Sigmoid colon (tissue), 3 donors: ENCODE measurements at regions not wholly inside any gene's neighbourhood (a gene's known extent, or its start where the extent isn't known, plus 50 kb on each side); places are given as distances from the start of the nearest gene placed in this dataset.
"Not testable (repeated sequence)": the region's sequence is repeated elsewhere in the genome, so short reads cannot be mapped to it uniquely, and the experiment has no call there.

Experiments used
- POLR2A ChIP-seq, 2 donors: fragments of 450-650 bp; IDR thresholded peaks; one replicate each; pipeline ENCODE4 v1.6.1; 2016; ENCODE audit warnings: antibody characterized with exemption in 2 of 2, mild to moderate bottlenecking in 2 of 2, moderate library complexity in 2 of 2
- TF ChIP-seq, protein P1 (sequence below), 4 experiments: fragments of 450-650 bp in 3 of 4; fragments of 200-600 bp in 1 of 4; IDR thresholded peaks; one replicate each; pipeline ENCODE4 v1.5.1; 2016 to 2019; ENCODE audit warnings: antibody characterized with exemption in 4 of 4, mild to moderate bottlenecking in 3 of 4, moderate library complexity in 2 of 4

DNA sequence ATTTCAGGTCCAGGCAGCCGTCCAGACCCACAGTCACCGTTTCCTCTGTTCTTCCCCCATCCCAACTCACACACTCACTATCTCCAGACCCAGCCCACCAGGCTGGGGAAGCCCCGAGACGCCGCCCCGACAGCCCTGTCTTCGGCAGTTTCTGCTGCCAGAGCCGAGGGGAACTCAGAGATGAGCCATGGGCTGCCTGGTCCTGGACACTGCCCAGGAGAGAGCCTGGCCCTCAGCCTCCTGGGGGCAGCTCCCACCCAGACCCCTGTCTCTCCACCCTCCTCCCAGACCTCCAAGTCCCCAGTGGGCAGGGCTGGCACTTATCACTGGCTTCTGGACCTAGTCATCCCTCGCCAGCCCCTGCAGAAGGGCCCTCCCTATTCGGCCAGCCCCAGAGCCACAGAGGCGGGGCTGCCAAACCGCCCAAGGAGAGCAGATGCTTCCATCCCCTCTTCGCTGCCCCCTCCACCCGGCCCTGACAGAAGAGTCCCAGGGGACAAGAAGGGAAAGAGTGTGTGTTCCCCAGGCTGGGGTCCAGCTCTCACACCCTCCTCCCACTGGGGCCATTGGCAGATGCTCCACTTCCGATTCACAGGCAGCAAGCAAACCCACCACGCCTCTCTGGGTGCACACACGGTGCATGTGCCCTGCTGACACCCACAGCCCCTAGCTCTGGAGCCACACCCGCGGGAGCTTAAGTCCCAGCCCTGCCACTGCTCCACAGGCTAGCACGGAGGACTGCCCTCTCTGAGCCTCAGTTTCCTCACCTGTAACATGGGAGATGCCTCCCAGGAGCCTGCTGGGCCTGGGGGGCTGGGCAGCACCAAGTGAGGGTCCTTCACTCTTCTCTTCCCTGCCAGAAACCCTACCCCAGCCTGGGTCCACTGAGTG is 186.4 kb downstream of the TBC1D2B start:
- TF ChIP-seq, protein P1, sequence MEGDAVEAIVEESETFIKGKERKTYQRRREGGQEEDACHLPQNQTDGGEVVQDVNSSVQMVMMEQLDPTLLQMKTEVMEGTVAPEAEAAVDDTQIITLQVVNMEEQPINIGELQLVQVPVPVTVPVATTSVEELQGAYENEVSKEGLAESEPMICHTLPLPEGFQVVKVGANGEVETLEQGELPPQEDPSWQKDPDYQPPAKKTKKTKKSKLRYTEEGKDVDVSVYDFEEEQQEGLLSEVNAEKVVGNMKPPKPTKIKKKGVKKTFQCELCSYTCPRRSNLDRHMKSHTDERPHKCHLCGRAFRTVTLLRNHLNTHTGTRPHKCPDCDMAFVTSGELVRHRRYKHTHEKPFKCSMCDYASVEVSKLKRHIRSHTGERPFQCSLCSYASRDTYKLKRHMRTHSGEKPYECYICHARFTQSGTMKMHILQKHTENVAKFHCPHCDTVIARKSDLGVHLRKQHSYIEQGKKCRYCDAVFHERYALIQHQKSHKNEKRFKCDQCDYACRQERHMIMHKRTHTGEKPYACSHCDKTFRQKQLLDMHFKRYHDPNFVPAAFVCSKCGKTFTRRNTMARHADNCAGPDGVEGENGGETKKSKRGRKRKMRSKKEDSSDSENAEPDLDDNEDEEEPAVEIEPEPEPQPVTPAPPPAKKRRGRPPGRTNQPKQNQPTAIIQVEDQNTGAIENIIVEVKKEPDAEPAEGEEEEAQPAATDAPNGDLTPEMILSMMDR (IDR thresholded peaks at IDR 0.05): not testable (repeated sequence)
- not testable (repeated sequence) for TF ChIP-seq POLR2A (IDR thresholded peaks at IDR 0.05)
